GM20000 (cell line): ENCODE measurements at regions not wholly inside any gene's neighbourhood (a gene's known extent, or its start where the extent isn't known, plus 50 kb on each side); places are given as distances from the start of the nearest gene placed in this dataset.

ENCODE experiments used
- DNase-seq: peaks from one replicate; pipeline ENCODE4 v3.0.0; 2012; ENCODE audit warnings: low spot score
- CTCF ChIP-seq: IDR thresholded peaks from 2 replicates; pipeline ENCODE4 v1.5.1; 2012; ENCODE audit warnings: mild to moderate bottlenecking, control low read depth; ENCODE audit errors: extremely low read depth, missing control alignments

- TF ChIP-seq CTCF, result no peak
- DNase-seq, result no peak
Observed at GRCh38 chr4:32589097-32589496, 1868.9 kb downstream of the PCDH7 start.

- DNase-seq, result no peak
- TF ChIP-seq CTCF, result no peak
Observed at GRCh38 chr4:32589853-32590252, 1869.7 kb downstream of the PCDH7 start.

GRCh38 chr4:32597354-32597753, 1877.2 kb downstream of the PCDH7 start:
- DNase-seq, result no peak
- TF ChIP-seq CTCF, result no peak

- DNase-seq, result no peak
- no peak for TF ChIP-seq CTCF
Observed at GRCh38 chr4:32601848-32602247, 1881.7 kb downstream of the PCDH7 start.

- DNase-seq, result no peak
- no peak for TF ChIP-seq CTCF
Observed at GRCh38 chr4:32607978-32608377, 1887.8 kb downstream of the PCDH7 start.

- no peak for DNase-seq
Observed at GRCh38 chr4:32624943-32625603, 1904.9 kb downstream of the PCDH7 start.

More at GRCh38 chr4:32624943-32625603, 1904.9 kb downstream of the PCDH7 start:
- no peak for TF ChIP-seq CTCF
